T47D (cell line): ENCODE measurements at regions not wholly inside any gene's neighbourhood (a gene's known extent, or its start where the extent isn't known, plus 50 kb on each side); places are given as distances from the start of the nearest gene placed in this dataset.
A peak's percentile ranks its signal among the peaks of the same experiment; 100 is the strongest.

ENCODE experiments used
- DNase-seq, 2 experiments: peaks; one replicate each; pipeline versions ENCODE4 v3.0.0 to v3.0.0-alpha.2; 2011 to 2012; ENCODE audit warnings: low read depth in 1 of 2, low spot score in 1 of 2
- JUND ChIP-seq: IDR thresholded peaks from 2 replicates; pipeline ENCODE4 v1.6.1; 2012; ENCODE audit warnings: low read depth
- in situ Hi-C: cut with HindIII; loops from 2 replicates; pipeline ENCODE4 v1.10.0; 2016; ENCODE audit warnings: low sequenced_read_pairs, low pct_unique_long_range_greater_than_20kb

- DNase-seq: peak in 1 of 2 experiments; percentile 15
- no peak for TF ChIP-seq JUND
- in situ Hi-C loops: no loop called here
Measured at GRCh38 chr7:12741951-12742575, 54.6 kb downstream of the ARL4A start.

GRCh38 chr7:12746211-12746610 lies 58.8 kb downstream of the ARL4A start:
- in situ Hi-C loops: no loop called here
- DNase-seq: no peak
- no peak for TF ChIP-seq JUND

GRCh38 chr7:12747687-12748306 lies 60.4 kb downstream of the ARL4A start:
- in situ Hi-C loops: no loop called here
- no peak for TF ChIP-seq JUND
- DNase-seq: no peak

- DNase-seq: no peak
- in situ Hi-C loops: no loop called here
- no peak for TF ChIP-seq JUND
Measured at GRCh38 chr7:12749069-12749468, 61.6 kb downstream of the ARL4A start.

- no peak for TF ChIP-seq JUND
- in situ Hi-C loops: no loop called here
- DNase-seq: no peak
Measured at GRCh38 chr7:12749746-12750145, 62.3 kb downstream of the ARL4A start.

GRCh38 chr7:12751764-12752163 lies 64.3 kb downstream of the ARL4A start:
- in situ Hi-C loops: no loop called here
- no peak for DNase-seq
- no peak for TF ChIP-seq JUND

- in situ Hi-C loops: no loop called here
- DNase-seq: no peak
- no peak for TF ChIP-seq JUND
Measured at GRCh38 chr7:12754179-12754578, 66.7 kb downstream of the ARL4A start.

GRCh38 chr7:12756821-12757220 lies 69.4 kb downstream of the ARL4A start:
- in situ Hi-C loops: no loop called here
- no peak for TF ChIP-seq JUND
- DNase-seq: no peak

GRCh38 chr7:12757443-12757842 lies 70.0 kb downstream of the ARL4A start:
- TF ChIP-seq JUND: no peak
- no peak for DNase-seq
- in situ Hi-C loops: no loop called here

- in situ Hi-C loops: no loop called here
- TF ChIP-seq JUND: no peak
- DNase-seq: no peak
Measured at GRCh38 chr7:12759151-12759550, 71.7 kb downstream of the ARL4A start.

GRCh38 chr7:12761111-12761510 lies 73.7 kb downstream of the ARL4A start:
- in situ Hi-C loops: no loop called here
- DNase-seq: no peak
- no peak for TF ChIP-seq JUND

- in situ Hi-C loops: no loop called here
- DNase-seq: no peak
- TF ChIP-seq JUND: no peak
Measured at GRCh38 chr7:12761691-12762090, 74.3 kb downstream of the ARL4A start.

- TF ChIP-seq JUND: no peak
- in situ Hi-C loops: no loop called here
- no peak for DNase-seq
Measured at GRCh38 chr7:12764458-12764891, 77.0 kb downstream of the ARL4A start.
